Right atrium auricular region (tissue), 2 donors: ENCODE measurements at regions not wholly inside any gene's neighbourhood (a gene's known extent, or its start where the extent isn't known, plus 50 kb on each side); places are given as distances from the start of the nearest gene placed in this dataset.

ENCODE experiments used
- DNase-seq: peaks from one replicate; pipeline ENCODE4 v3.0.0-alpha.2; 2019; ENCODE audit warnings: low spot score
- H3K27ac ChIP-seq, 2 donors: fragments of 200-600 bp; sonication (generic); 1 replicate in 1 of 2; 2 replicates in 1 of 2; pipeline ENCODE4 v1.5.1; 2016 to 2019
- H3K27me3 ChIP-seq, 2 donors: fragments of 200-600 bp; sonication (generic); one replicate each; pipeline versions ENCODE4 v1.5.1 to v1.6.0; 2017 to 2019
- H3K36me3 ChIP-seq: fragments of 200-600 bp; sonication (generic); one replicate; pipeline ENCODE4 v1.5.1; 2016
- H3K4me1 ChIP-seq, 2 donors: fragments of 200-600 bp; sonication (generic); one replicate each; pipeline versions ENCODE4 v1.5.1 to v1.6.0; 2017 to 2019
- H3K4me3 ChIP-seq, 2 donors: fragments of 200-600 bp; sonication (generic); 1 replicate in 1 of 2; 2 replicates in 1 of 2; pipeline ENCODE4 v1.5.1; 2017 to 2019; ENCODE audit warnings: mild to moderate bottlenecking in 1 of 2, moderate library complexity in 1 of 2
- H3K9me3 ChIP-seq, 2 donors: fragments of 200-600 bp; sonication (generic); one replicate each; pipeline ENCODE4 v1.5.1; 2019
- TF ChIP-seq, protein P1 (sequence below), 2 donors: fragments of 200-600 bp; sonication (generic); IDR thresholded peaks; one replicate each; pipeline ENCODE4 v1.5.1; 2019; ENCODE audit warnings: antibody characterized with exemption in 2 of 2

- TF ChIP-seq, protein P1, sequence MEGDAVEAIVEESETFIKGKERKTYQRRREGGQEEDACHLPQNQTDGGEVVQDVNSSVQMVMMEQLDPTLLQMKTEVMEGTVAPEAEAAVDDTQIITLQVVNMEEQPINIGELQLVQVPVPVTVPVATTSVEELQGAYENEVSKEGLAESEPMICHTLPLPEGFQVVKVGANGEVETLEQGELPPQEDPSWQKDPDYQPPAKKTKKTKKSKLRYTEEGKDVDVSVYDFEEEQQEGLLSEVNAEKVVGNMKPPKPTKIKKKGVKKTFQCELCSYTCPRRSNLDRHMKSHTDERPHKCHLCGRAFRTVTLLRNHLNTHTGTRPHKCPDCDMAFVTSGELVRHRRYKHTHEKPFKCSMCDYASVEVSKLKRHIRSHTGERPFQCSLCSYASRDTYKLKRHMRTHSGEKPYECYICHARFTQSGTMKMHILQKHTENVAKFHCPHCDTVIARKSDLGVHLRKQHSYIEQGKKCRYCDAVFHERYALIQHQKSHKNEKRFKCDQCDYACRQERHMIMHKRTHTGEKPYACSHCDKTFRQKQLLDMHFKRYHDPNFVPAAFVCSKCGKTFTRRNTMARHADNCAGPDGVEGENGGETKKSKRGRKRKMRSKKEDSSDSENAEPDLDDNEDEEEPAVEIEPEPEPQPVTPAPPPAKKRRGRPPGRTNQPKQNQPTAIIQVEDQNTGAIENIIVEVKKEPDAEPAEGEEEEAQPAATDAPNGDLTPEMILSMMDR (IDR thresholded peaks at IDR 0.05), result no peak
- no peak overlapping the region for H3K27ac ChIP-seq
- no peaks in the 10 kb centered on the region for H3K36me3 ChIP-seq
Observed at GRCh38 chr12:111291357-111291756, 77.5 kb downstream of the PHETA1 start.

GRCh38 chr12:111288771-111289170, 80.1 kb downstream of the PHETA1 start:
- Histone ChIP-seq H3K36me3 (no peaks in the 10 kb centered on the region), H3K9me3 (no peaks in the 10 kb centered on the region), H3K27ac (no peak overlapping the region), H3K27me3 (no peaks in the 10 kb centered on the region), H3K4me3 (no peak overlapping the region), H3K4me1 (no peaks in the 10 kb centered on the region)
- DNase-seq, result no peak
- TF ChIP-seq, protein P1 (IDR thresholded peaks at IDR 0.05), result no peak

More at GRCh38 chr12:111291357-111291756, 77.5 kb downstream of the PHETA1 start:
- H3K27me3 ChIP-seq, result no peaks in the 10 kb centered on the region
- no peaks in the 10 kb centered on the region for H3K9me3 ChIP-seq
- no peak for DNase-seq
- no peaks in the 10 kb centered on the region for H3K4me1 ChIP-seq
- no peak overlapping the region for H3K4me3 ChIP-seq

- no peaks in the 10 kb centered on the region for H3K4me1 ChIP-seq
- H3K36me3 ChIP-seq, result no peaks in the 10 kb centered on the region
- H3K9me3 ChIP-seq, result no peaks in the 10 kb centered on the region
- no peaks in the 10 kb centered on the region for H3K27me3 ChIP-seq
- TF ChIP-seq, protein P1 (IDR thresholded peaks at IDR 0.05), result no peak
- DNase-seq, result no peak
- no peak overlapping the region for H3K4me3 ChIP-seq
- H3K27ac ChIP-seq, result no peak overlapping the region
Observed at GRCh38 chr12:111287125-111287900, 81.6 kb downstream of the PHETA1 start.

DNA sequence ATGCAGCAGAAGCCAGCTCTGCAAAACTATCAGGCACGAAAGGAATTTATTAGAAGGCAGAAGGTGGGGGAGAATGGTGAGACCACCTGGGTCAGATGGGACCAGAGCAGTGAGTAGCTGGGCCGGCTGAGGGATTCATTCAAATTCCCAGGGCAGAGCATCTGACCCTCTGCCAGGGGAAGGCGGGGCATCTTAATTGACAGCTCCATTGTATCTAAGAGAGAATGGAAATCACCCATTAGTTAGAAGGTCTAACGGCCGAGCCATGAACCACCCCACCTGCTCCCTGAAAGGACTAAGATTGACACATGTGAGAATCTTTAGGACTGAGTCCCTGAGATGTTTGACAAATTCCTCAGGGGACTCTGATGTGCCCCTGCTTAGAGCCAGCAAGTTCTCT, 83.7 kb downstream of the PHETA1 start:
- Histone ChIP-seq H3K4me3 (no peak overlapping the region), H3K27ac (no peak overlapping the region), H3K27me3 (no peaks in the 10 kb centered on the region), H3K9me3 (peaks cover 0 to 13% of the 10 kb centered on the region in 2 donors), H3K36me3 (no peaks in the 10 kb centered on the region), H3K4me1 (no peaks in the 10 kb centered on the region)
- TF ChIP-seq, protein P1 (IDR thresholded peaks at IDR 0.05), result no peak
- no peak for DNase-seq

GRCh38 chr12:111284709-111285108, 84.2 kb downstream of the PHETA1 start:
- Histone ChIP-seq H3K9me3 (peaks cover 0 to 14% of the 10 kb centered on the region in 2 donors), H3K4me3 (no peak overlapping the region), H3K36me3 (no peaks in the 10 kb centered on the region), H3K4me1 (no peaks in the 10 kb centered on the region), H3K27me3 (no peaks in the 10 kb centered on the region), H3K27ac (no peak overlapping the region)
- no peak for DNase-seq
- TF ChIP-seq, protein P1 (IDR thresholded peaks at IDR 0.05), result no peak

- H3K27me3 ChIP-seq, result no peaks in the 10 kb centered on the region
- no peak for DNase-seq
Observed at GRCh38 chr12:111283966-111284365, 84.9 kb downstream of the PHETA1 start.

More at GRCh38 chr12:111283966-111284365, 84.9 kb downstream of the PHETA1 start:
- Histone ChIP-seq H3K9me3 (peaks cover 0 to 14% of the 10 kb centered on the region in 2 donors), H3K36me3 (no peaks in the 10 kb centered on the region), H3K4me1 (no peaks in the 10 kb centered on the region), H3K27ac (no peak overlapping the region), H3K4me3 (no peak overlapping the region)
- TF ChIP-seq, protein P1 (IDR thresholded peaks at IDR 0.05), result no peak
